ENCODE measurements at regions not wholly inside any gene's neighbourhood (a gene's known extent, or its start where the extent isn't known, plus 50 kb on each side); places are given as distances from the start of the nearest gene placed in this dataset.

DNA sequence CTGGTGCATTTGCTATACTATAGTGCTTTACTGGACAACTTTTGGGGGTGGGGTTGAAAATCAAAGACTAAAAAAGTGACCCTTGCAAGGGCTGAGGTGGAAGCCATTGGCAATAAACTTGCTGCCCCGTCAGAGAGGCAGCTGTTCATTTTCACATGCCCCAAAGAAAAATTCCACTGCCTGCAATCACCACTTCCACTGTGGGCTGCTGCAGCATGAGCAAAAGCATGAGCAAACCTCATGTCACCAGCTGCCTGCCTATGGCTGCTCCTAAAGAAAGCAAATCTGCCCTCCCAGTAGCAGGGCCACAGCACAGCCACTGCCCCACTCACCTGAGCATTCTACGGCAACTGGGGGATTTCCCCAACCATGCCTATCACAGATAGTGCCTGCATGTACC lies 290.0 kb downstream of the PAX1 start:
- DNase-seq: no peak

DNA sequence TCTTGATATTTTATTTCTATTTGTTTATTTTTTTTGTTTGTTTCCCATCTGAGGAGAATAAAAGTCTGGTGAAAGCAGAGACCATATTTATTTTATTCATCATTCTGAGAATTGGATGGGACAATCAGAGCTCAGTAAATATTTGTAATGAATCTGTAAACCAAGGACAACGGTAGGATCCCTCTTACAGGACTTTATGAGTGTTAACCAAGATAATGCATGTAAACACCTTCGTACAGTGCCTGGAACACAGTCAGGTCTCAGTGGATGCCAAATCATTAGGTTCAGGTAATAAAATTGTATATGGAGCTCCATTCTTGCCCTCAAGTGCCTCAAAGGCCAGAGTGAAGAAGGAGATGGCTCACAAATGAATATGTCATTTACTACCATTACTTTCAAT lies 288.7 kb downstream of the PAX1 start:
- DNase-seq: no peak

DNA sequence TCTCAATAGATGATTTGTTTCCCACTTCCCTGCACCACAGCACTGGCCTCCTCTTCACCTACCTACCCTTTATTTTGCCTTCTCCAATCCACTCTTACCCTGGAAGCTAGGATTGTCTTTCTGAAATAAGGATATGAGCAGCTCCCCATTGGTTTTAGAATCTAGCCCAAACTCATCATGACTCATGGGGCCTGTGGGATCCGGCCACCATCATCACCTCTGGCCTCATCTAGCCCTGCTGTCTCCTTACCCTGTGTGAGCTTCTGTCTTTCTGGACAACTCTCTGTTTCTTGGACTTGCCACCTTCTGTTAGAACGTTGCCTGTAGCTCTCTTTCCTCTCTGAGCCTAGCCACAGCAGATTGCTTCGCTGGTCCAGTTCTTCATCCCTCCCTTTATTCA lies 277.1 kb downstream of the PAX1 start:
- no peak for DNase-seq

DNA sequence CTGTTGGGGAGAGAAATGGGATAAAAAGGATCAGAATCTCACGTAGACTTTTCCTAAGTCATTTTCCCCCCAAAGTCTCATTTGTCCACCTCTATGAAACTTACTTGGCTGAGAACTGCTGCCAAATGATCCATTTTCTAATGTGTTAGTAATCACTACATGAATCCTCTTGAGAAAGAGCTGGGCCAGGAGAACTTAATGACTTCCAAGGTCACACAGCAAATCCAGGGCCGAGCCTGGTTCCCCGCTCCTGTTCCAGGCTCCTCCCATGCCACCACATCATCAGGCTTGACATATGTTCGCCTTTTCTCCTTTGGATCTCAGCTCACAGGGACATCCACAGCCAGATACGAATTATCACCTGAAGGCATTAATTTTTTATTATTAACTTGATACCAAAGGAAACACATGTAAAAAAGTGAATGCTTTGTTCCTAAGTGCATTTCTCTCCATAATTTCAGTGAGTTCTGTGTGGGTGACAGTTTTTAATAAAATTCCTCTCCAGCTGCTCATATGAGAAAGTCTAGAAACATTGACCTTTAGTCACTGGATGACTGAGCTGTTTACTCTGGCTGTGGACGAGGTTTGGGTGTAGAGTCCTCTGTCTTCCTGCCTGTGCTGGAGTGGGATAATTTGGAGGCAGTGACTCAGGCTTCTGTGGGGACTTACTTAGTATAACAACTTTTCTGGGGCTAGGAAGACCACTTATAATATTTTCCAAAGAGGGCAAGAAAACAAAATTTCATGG lies 276.3 kb downstream of the PAX1 start:
- no peak for DNase-seq

DNA sequence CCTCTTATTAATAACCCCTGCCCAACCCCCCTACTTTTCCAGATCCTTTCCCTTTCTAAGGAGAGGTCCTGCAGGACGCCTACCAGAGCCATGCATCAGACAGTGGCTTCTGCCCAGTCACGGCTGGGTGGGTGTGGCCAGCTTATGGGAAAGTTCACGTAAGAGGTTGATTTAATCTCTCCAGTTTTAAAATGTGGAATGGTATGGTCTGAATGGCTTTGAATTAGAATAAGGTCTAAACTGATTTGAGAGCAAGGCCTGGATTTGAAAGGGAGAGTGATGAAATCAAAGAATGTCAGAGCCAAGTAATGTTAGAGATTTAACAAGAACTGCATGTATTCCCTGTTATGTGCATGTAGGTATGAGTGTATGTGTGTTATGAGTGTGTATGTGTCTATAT lies 275.7 kb downstream of the PAX1 start:
- DNase-seq: no peak

DNA sequence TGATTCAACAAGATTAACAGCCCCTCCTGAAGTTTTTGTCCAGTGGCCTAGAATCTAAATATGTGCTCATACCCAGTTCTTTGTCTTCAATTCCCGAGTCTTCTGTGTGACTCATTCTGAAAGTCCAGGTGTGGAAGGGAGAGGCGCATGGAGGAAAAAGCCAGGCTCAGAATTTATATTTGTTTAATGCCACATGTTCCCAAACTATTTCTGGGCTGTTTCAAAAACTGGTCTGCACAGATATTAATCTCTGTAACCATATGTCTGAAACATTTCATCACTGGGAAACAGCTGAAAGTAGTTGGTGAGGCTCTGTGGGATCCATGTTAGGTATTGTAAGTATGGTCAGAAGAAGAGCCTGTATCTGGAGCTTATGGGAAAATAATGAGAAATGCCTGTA lies 266.0 kb downstream of the PAX1 start:
- no peak for DNase-seq

DNA sequence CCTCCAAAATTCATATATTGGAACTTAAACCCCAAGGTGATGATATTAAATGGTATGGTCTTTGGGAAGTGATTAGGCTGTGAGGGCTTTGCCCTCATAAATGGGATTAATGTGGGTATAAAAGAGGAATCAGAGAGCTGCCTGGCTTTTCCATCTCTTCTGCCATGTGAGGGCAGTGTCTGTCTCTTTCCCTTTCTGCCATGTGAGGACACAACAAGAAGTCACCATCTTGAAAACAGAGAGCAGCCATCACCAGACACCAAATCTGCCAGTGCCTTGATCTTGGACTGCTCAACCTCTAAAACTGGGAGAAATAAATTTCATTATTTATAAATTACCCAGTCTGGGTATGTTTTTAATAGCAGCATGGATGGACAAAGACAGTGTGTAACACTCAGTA lies 263.0 kb downstream of the PAX1 start:
- DNase-seq: no peak

DNA sequence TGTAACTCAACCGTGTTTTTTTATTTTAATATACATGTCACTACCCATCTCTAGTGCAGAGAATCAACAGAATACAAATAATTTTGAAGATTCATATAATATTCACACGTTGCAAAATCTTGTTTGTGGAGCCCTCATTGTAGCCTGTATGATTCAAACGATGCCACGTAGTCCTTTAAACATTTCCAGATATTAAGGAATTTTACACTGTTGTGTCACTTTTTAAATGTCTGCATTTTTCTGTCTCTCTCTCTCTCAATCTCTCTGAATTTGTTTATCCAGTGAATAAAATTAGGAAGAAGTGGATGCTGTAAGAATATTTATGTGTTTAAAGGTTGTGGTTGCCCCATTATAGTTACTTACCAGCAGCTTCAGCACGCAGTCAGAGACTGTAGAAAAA lies 262.0 kb downstream of the PAX1 start:
- DNase-seq: no peak

DNA sequence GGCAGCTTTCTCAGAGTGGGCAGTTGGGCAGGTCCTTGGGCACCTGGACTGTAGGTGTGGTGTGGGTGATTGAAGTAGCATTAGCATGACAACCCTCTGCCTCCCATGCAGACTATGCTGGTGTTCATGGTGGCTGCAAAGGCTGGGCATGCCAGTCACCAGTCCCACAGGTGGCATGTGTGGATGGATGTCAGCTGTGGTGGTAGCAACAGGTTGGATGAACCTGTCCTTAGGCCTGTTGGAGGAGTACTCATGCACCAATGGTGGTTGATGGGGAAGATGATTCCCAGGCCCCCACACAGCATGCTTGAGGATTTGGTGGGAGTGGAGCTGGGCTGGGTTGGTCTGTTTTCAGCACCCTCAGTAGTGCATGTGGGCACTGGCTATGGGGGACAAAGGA lies 251.1 kb downstream of the PAX1 start:
- DNase-seq: no peak

DNA sequence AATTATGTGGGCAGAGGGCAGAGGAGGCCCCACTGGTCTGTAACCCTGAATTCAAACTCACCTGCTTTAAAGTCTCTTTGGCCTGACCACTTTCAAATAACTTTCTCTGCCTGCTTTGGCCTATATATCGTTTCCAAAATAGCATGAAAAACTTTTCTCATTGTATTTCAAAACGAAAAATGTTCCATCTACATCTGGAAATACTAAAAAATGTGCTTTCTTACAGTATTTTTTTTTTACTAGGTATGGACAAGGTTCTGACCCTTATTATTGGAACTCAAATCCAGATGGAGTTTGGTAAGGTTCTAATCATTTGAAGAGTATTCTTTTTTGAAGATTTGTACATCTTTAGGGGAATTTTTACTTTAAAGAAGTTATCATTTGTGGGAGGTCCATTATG lies 241.9 kb downstream of the PAX1 start:
- no peak for DNase-seq

DNA sequence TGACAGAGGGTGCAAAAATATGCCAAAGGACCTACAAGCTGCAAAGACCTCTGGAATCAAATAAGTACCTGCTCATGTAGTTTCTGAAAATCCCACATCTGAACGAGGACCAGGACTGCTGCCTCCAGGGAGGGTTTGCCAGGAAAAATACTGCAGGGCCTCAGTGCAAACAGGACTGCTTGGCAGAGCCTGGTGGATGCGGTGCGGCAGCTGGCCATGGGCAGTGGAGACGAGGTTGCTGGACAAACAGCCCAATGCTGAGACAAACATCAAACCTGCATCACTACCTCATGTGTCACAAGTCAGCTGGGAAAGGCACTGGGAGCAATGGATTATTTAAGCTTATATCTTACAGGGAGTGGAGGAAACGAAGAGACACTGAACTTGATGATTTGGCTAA lies 238.8 kb downstream of the PAX1 start:
- DNase-seq: no peak

DNA sequence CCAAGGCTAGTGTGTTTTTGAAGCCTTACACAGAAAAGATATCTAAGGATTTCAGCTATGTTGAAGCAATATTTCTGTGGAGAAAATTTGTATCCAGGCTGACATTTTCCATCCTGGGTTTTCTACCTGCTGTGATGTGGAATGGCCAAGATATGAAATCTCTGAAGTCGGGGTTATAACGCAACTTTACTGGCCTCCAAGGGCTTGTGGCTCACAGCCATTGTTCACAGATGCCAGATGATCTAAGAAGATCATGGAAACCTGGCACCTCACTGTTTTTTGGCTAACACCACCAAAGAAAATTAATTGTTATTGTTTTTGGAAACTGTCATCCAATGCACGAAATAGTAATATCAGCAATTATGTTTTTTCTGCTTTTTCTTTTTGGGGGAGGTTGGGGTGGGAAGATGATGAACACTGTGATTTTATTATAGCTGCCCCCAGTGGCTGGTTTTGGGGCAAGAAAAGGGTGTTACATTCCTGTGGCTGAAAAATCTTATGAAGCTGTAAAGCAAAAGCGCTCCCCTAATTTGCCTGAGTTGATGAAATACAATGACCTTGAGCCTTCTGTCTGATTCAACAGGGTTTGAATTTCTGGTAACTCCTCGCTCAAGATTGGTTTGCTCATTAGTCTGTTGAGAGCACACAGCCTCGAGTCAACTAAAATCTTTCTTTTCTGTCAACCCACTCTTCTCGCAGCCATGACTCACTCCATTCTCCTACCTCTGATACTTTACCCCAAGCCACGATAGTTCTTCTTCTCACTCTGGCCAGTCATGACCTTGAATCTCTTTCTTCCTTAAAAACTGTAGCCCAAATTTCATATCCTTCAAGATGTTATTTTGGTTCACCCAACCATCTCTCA lies 236.7 kb downstream of the PAX1 start:
- DNase-seq: no peak

DNA sequence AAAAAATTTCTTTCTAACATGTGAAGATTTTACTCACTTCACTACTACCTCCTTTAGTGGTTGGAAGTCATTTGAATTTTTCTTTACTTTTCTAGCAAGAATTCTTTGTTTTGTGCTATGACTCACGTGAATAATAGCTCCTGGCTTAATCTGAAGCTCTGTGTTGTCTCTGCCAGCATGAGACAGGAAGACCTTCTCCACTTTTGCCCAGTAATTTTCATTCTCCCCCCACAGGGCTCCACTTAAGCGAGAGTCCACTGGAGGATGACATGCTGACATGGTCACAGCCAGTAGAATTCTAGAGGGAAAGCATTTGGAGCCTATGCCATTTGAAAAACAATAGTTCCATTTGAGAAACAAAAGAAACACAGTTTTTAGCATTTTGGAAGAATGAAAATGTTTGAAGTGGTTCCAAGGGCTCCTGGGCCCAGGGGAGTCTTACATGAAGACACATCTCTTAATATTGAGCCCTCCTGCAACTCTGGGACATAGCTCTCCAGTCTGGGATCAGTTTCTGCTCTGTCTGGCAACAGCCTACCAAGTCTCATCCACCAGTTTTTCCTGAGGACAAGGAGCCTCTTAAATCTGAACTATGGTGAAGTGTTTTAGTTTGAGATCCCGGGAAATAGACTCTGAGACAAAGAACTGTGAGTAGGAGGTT lies 231.4 kb downstream of the PAX1 start:
- DNase-seq: no peak

DNA sequence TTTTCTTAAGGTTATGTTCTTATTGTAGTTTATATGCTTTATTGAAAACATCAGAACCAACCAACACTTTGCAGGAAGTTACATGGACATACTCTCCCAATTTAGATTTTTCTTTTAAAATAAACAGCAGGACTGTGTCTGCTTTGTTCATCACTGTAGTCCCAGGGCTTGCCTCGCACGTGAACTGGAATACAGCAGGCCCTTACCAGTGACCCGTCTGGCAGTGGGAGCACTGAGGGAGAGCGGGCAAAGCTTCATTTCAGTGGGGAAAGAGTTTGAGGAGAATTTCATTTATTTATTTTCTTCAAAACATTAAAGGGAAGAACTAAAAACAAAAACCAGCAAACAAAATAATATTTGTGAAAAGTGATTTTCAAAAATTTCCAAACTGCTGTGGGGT lies 230.8 kb downstream of the PAX1 start:
- no peak for DNase-seq

DNA sequence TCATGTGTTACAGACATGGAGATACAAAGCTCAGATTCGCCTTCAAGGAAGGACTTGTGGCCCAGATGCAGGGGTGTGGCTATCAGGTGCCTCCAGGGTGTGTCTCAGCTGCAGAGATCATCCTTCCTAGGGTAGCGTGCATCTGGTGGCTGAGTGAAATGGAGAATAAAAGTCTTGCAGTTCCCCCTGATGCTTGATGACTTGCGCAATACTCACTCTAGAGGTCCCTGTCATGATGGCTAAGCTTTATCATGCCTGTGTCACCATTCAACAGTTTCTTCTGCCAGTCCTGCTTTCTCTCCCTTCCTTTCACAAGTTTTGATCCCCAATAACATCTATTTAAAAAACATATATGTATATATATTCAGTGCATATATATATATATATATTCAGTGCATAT lies 228.1 kb downstream of the PAX1 start:
- no peak for DNase-seq

DNA sequence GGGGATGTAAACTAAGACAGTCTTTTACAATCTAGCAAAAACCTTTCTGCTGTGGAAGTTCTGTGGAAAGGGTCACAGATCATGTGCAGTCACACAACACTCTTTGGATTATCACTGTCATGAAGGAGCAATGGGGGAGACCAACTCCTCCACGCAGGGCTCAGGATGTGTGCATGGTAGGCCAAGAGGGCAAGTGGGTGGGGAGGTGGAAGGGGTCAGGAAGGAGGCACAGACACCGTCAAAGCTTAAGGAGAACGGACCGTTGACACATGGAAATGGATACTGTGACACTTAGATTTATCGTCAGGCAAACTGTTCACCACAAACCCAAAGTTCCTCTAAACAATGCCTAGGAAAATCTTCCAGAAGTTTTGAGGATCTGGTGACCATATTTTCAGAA lies 215.8 kb downstream of the PAX1 start:
- DNase-seq: no peak

DNA sequence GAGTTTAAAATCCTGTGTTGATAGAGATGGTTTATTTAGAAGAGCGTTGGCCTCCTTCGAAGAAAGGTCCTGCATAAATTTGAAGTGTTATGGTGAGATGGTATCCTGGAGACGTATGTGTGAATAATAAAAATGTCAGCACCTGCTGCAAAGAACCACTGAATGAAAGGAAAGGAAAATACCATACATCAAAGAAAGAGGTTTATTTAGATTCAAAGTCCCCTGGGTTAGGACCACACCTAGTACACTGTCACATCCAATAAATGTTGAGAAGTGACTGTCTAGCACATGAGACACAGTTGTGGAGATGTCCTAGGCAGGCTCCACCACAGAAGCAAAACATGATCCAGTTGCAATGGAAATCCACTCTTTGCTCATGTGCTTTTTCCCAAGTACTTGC lies 214.7 kb downstream of the PAX1 start:
- no peak for DNase-seq

DNA sequence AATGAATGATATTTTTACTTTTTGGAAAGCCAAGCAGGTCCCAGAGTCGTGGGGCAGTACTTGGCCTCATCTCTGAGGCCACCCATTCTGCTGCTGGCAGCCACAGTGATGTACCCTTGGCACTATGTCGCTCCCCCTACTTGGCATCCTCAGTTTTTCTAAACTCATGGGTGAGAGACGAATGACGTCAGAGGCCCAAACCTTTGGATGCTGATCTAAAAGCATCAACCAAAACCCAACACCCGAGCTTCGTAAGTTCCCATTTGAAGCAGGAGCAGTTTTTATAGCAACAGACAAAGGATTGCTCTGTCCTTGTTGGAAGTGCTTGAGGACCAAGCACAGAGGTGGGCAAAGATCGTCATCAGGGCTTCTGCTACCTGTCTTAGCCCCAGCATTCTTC lies 212.9 kb downstream of the PAX1 start:
- DNase-seq: no peak

DNA sequence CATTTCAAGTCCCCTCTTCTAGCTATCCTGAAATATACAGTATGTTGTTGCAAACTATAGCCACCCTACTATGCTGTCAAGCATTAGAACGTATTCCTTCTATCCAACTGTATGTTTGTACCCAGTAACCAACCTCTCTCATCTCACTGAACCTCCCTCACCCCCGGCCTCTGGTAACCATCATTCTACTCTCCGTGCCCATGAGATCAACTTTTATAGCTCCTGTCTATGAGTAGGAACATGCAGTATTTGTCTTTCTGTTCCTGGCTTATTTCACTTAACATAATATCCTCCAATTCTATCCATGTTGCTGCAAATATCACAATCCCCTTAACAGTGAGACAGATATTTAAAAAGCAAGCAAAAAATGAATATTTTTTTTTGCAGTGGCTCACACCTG lies 196.9 kb downstream of the PAX1 start:
- no peak for DNase-seq

DNA sequence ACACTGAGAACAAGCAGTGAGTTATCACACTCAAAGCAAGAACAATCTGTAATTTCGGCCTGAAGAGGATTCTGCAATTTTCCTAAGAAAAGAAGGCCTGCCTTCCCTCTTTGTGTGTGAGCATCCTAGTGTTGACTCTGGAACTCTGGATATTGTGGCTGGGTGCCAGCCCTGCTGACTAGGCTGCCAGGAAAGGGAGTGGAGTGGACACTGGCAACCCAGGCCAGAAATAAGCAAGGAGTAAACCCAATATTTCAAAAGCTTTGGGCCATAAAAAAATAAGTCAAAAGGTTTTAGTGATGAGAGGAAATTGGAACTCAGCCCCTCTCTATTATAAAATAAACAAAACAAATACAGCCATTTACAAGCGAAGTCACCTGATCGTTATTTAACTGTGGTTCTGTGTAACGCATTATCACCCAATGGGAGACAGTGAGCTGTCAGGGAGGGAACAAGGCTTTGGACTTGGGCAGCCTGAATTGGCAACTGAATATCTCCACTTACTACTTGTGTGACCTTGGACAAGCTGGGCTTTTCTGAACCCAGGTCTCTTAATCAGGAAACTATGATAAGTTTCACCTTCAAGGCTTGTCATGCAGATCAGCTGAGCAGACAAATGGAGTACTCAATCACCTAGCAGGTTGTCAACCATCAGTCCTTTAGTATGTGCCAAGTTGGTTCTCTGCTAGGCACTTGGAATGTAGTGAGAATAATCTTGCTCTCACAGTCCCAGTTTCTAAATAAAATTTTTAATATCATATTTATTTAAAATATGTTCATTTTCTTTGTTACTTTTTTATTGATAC lies 196.2 kb downstream of the PAX1 start:
- peak in 4 of 56 donors; percentile 3 to 8 (median 4) for DNase-seq

DNA sequence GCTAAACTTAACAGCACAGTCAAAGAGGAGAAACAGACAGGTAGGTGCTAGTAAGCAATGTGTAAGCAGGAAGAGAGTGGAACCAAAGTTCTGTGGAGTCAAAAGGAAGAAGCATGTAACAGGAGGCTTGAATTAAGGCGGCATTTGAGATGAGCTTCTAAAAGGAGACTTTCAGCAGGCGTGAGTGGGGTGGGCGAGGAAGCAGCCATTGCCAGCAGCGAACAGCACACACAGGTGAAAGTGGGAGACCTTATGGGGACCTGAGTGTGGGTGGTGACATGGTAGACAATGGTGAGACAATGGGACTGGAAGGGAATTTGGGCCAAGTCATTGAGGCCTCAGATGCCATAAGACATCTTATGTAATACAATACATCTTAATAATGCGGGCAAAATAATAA lies 195.0 kb downstream of the PAX1 start:
- DNase-seq: no peak

DNA sequence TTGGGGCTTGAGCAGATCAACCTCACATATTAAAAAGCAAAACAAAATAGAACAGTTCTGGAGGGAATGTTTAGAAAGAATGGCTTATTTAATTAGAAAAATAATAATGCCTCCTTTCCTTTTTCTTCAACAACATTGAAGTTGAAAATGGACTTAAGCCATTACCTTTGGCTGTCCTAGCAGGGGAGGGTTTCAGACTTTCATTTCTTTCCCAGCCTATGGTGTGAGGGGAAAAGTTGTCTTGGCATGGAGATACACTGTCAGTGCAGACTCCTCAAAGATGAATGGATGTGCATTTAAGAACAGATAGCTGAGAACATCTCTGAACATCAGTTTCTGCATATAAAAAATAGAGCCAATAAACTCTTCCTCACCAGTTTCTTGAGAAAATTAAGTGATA lies 169.5 kb downstream of the PAX1 start:
- no peak for DNase-seq

All from amygdala (tissue), 56 donors.